ENCODE measurements at regions not wholly inside any gene's neighbourhood (a gene's known extent, or its start where the extent isn't known, plus 50 kb on each side); places are given as distances from the start of the nearest gene placed in this dataset.
"Not testable (repeated sequence)": the region's sequence is repeated elsewhere in the genome, so short reads cannot be mapped to it uniquely, and the experiment has no call there.

DNA sequence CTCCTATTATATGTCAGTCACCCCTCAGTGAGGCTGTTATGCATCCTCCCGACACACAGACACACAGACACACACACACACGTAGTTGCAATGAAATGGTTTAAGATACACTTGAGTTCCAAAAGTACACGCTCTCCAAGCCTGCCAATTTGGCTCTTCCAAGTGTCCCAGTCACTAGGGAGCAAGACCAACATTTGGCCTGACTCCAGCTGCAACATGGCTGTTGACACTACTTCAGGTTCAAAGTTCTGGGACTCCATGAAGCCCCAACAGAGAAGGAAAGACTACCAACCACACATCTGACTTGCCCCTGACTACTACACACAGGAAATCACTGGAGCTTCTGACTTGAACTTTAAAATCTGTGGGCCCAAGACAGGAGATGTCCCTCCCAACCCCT, 128.1 kb upstream of the KCNJ18 start:
- peak in 1 of 4 donors; percentile 59 for ATAC-seq
- Histone ChIP-seq H3K27ac (no peak overlapping the region), H3K4me3 (no peak overlapping the region), H3K9me3 (no peaks in the 10 kb centered on the region), H3K4me1 (no peaks in the 10 kb centered on the region), H3K27me3 (no peaks in the 10 kb centered on the region), H3K36me3 (no peaks in the 10 kb centered on the region)
- DNase-seq, result peak in 1 of 3 donors; percentile 63
- intact Hi-C loops (cut with DNase I), result no loop called here
- no peak for TF ChIP-seq CTCF (IDR thresholded peaks at IDR 0.05)
- TF ChIP-seq POLR2A (IDR thresholded peaks at IDR 0.05), result no peak
- WGBS (ENCODE audit: insufficient coverage, low coverage, low lambda C conversion rate, missing lambda C conversion rate), result 44% methylated on average over 2 of the region's 3 CpGs

- H3K4me3 ChIP-seq; ATAC-seq; DNase-seq; H3K36me3 ChIP-seq; H3K9me3 ChIP-seq; intact Hi-C loops (cut with DNase I); H3K4me1 ChIP-seq; H3K27me3 ChIP-seq; H3K27ac ChIP-seq: not testable (repeated sequence)
- 79% methylated on average over 4 of the region's 6 CpGs for WGBS (ENCODE audit: insufficient coverage, low coverage, low lambda C conversion rate, missing lambda C conversion rate)
Observed at GRCh38 chr17:21564757-21565156, 127.6 kb upstream of the KCNJ18 start.

- 39% methylated on average over 2 of the region's 2 CpGs for WGBS (ENCODE audit: insufficient coverage, low coverage, low lambda C conversion rate, missing lambda C conversion rate)
- H3K4me1 ChIP-seq; H3K9me3 ChIP-seq; ATAC-seq; DNase-seq; H3K27me3 ChIP-seq; H3K4me3 ChIP-seq; H3K36me3 ChIP-seq; H3K27ac ChIP-seq; intact Hi-C loops (cut with DNase I): not testable (repeated sequence)
Observed at GRCh38 chr17:21570427-21570826, 121.9 kb upstream of the KCNJ18 start.

GRCh38 chr17:21572148-21572547, 120.2 kb upstream of the KCNJ18 start:
- H3K36me3 ChIP-seq; H3K9me3 ChIP-seq; H3K27ac ChIP-seq; DNase-seq; H3K4me3 ChIP-seq; intact Hi-C loops (cut with DNase I); H3K27me3 ChIP-seq; H3K4me1 ChIP-seq: not testable (repeated sequence)
- ATAC-seq, result peak in 3 of 4 donors; percentile 33 to 59 (median 54)
- WGBS (ENCODE audit: insufficient coverage, low coverage, low lambda C conversion rate, missing lambda C conversion rate), result 18% methylated on average over 1 of the region's 1 CpG

DNA sequence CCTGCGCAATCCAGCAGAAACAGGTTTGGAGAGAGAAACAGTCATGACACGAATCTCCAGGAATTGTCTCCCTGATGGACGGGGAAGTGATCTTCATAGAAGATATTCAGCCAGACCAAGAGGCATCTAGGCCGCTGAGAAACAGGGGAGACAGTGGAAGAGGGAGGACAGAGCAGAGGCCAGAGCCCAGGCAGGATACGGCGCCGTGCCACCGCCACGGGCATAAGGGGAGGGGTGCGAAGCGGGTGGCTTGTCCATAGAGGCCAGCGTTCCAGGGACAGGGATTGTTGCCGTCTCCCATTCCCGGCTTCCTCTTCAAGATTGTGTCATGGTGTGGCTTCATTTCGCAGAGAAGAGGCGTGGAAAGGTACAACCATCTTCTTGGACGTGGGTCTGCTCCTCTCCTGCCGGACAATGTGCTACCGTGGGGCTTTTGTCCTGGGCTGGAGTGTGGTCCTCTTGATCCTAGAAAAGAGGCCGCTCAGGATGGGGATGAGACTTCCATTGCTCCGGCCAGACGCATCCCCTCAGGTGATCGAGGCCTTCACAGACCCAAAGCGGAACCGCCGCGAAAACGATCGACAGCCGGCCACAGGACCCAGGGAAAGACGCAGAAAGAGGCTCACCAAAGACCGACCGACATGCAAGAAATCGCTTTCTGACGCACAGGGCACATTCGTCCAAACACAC, 118.9 kb upstream of the KCNJ18 start:
- not testable (repeated sequence) for ATAC-seq
- 77% methylated on average over 20 of the region's 36 CpGs for WGBS (ENCODE audit: insufficient coverage, low coverage, low lambda C conversion rate, missing lambda C conversion rate)

GRCh38 chr17:21573961-21574610, 118.2 kb upstream of the KCNJ18 start:
- DNase-seq (peak in 1 of 3 donors; percentile 44), ATAC-seq (peak in 2 of 4 donors; percentile 29 to 45)
- Histone ChIP-seq H3K4me1 (no peaks in the 10 kb centered on the region), H3K4me3 (peak overlapping the region; percentile 7 to 32 (median 9)), H3K27ac (no peak overlapping the region), H3K36me3 (no peaks in the 10 kb centered on the region), H3K9me3 (no peaks in the 10 kb centered on the region), H3K27me3 (no peaks in the 10 kb centered on the region)
- intact Hi-C loops (cut with DNase I), result no loop called here
- WGBS (ENCODE audit: insufficient coverage, low coverage, low lambda C conversion rate, missing lambda C conversion rate), result 54% methylated on average over 4 of the region's 39 CpGs
- TF ChIP-seq POLR2A (IDR thresholded peaks at IDR 0.05) (no peak), CTCF (IDR thresholded peaks at IDR 0.05) (no peak)

More for the DNA sequence above, 118.9 kb upstream of the KCNJ18 start:
- H3K4me3 ChIP-seq; H3K36me3 ChIP-seq; DNase-seq; H3K9me3 ChIP-seq; H3K4me1 ChIP-seq; H3K27ac ChIP-seq; H3K27me3 ChIP-seq; intact Hi-C loops (cut with DNase I): not testable (repeated sequence)

- H3K36me3 ChIP-seq; H3K27ac ChIP-seq; intact Hi-C loops (cut with DNase I); H3K4me1 ChIP-seq; H3K27me3 ChIP-seq; H3K9me3 ChIP-seq: not testable (repeated sequence)
- H3K4me3 ChIP-seq, result peak overlapping the region in 1 of 3 donors; percentile 9
- DNase-seq, result peak in 1 of 3 donors; percentile 75
- peak in 3 of 4 donors; percentile 91 to 95 (median 94) for ATAC-seq
- 45% methylated on average over 2 of the region's 16 CpGs for WGBS (ENCODE audit: insufficient coverage, low coverage, low lambda C conversion rate, missing lambda C conversion rate)
Observed at GRCh38 chr17:21574611-21575255, 117.6 kb upstream of the KCNJ18 start.

- H3K4me1 ChIP-seq; H3K27ac ChIP-seq; H3K9me3 ChIP-seq; H3K4me3 ChIP-seq; H3K36me3 ChIP-seq; intact Hi-C loops (cut with DNase I); ATAC-seq; DNase-seq; H3K27me3 ChIP-seq: not testable (repeated sequence)
Observed at GRCh38 chr17:21578783-21579182, 113.5 kb upstream of the KCNJ18 start.

Data from right lobe of liver (tissue), 6 donors.